Lower leg skin (tissue), 3 donors: ENCODE measurements at regions not wholly inside any gene's neighbourhood (a gene's known extent, or its start where the extent isn't known, plus 50 kb on each side); places are given as distances from the start of the nearest gene placed in this dataset.

Source experiments
- POLR2A ChIP-seq, 2 donors: fragments of 450-650 bp; IDR thresholded peaks; one replicate each; pipeline ENCODE4 v1.6.1; 2016 to 2017; ENCODE audit warnings: antibody characterized with exemption in 2 of 2, mild to moderate bottlenecking in 1 of 2, moderate library complexity in 1 of 2
- TF ChIP-seq, protein P1 (sequence below), 3 donors: fragments of 450-650 bp; IDR thresholded peaks; one replicate each; pipeline ENCODE4 v1.5.1; 2016; ENCODE audit warnings: antibody characterized with exemption in 3 of 3, mild to moderate bottlenecking in 3 of 3, moderate library complexity in 2 of 3

DNA sequence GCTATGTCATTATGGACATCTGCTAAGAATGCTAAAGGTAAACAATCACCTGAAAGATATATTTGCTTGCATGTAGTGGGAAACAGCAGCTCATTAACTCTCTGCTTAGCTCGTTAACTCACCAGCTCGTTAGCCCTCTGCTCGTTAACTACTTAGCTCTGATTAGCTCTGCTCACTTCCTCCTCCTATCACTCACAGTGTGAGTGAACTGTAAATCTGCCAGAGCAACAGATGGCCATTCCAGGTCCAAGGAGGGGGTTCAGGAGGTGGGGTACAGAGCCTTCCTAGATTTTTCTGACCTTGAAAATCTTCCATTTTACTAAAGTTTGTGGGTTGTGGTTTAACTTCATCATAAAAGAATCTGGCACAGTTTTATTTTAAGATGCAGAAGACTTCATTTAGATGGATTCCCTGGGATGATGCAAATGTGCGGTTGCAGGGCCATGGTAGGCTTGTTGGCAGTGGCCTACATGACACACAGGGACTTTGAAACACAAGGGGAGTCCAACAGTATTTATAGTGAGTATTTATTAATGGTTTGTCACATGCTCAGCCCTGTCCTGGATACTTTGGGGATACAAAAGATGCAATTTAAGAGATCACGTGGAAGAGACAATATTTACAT, 1633.7 kb upstream of the CELF4 start:
- TF ChIP-seq, protein P1, sequence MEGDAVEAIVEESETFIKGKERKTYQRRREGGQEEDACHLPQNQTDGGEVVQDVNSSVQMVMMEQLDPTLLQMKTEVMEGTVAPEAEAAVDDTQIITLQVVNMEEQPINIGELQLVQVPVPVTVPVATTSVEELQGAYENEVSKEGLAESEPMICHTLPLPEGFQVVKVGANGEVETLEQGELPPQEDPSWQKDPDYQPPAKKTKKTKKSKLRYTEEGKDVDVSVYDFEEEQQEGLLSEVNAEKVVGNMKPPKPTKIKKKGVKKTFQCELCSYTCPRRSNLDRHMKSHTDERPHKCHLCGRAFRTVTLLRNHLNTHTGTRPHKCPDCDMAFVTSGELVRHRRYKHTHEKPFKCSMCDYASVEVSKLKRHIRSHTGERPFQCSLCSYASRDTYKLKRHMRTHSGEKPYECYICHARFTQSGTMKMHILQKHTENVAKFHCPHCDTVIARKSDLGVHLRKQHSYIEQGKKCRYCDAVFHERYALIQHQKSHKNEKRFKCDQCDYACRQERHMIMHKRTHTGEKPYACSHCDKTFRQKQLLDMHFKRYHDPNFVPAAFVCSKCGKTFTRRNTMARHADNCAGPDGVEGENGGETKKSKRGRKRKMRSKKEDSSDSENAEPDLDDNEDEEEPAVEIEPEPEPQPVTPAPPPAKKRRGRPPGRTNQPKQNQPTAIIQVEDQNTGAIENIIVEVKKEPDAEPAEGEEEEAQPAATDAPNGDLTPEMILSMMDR (IDR thresholded peaks at IDR 0.05): no peak
- no peak for TF ChIP-seq POLR2A (IDR thresholded peaks at IDR 0.05)
